ENCODE measurements at regions not wholly inside any gene's neighbourhood (a gene's known extent, or its start where the extent isn't known, plus 50 kb on each side); places are given as distances from the start of the nearest gene placed in this dataset.

GRCh38 chrY:15397556-15398280 is 873.4 kb downstream of the NLGN4Y start:
- FAIRE-seq (no peak), ATAC-seq (no peak), DNase-seq (ENCODE audit: low read depth in 1 of 2, low spot score in 1 of 2) (no peak)
- H3K4me2 ChIP-seq = no peak overlapping the region
- no peaks in the 10 kb centered on the region for H3K4me1 ChIP-seq
- H3K27ac ChIP-seq = no peak overlapping the region
- ChIA-PET CTCF (no interaction called here), POLR2A (no interaction called here)
- no peak overlapping the region for H3K4me3 ChIP-seq
- no CpG with 5 or more reads among the region's 1 CpG for WGBS (ENCODE audit: missing lambda C conversion rate)
- TF ChIP-seq USF2 (IDR thresholded peaks at IDR 0.05) (no peak), ATOH8 (CRISPR knock-in tag; IDR thresholded peaks at IDR 0.05; ENCODE audit: low read depth) (no peak), CHD4 (IDR thresholded peaks at IDR 0.05; ENCODE audit: borderline replicate concordance) (no peak), POLR2A (IDR thresholded peaks at IDR 0.05; ENCODE audit: low read length) (no peak), SMC3 (IDR thresholded peaks at IDR 0.05) (no peak), TFCP2L1 (CRISPR knock-in tag; IDR thresholded peaks at IDR 0.05) (no peak), E2F6 (IDR thresholded peaks at IDR 0.05; ENCODE audit: borderline replicate concordance, low read depth) (no peak), RCOR1 (IDR thresholded peaks at IDR 0.05; ENCODE audit: low read depth, low read length) (no peak), NPAS2 (CRISPR knock-in tag; IDR thresholded peaks at IDR 0.05; ENCODE audit: borderline replicate concordance) (no peak), ELK1 (IDR thresholded peaks at IDR 0.05; ENCODE audit: low read depth, low read length) (no peak), RNF2 (IDR thresholded peaks at IDR 0.05; ENCODE audit: borderline replicate concordance, low read depth) (no peak), BHLHE40 (IDR thresholded peaks at IDR 0.05; ENCODE audit: low read depth, low read length) (no peak), MYC (IDR thresholded peaks at IDR 0.05; ENCODE audit: borderline replicate concordance, low read length) (no peak), HEYL (CRISPR knock-in tag; IDR thresholded peaks at IDR 0.05) (no peak), BCL3 (IDR thresholded peaks at IDR 0.05) (no peak)
- no peaks in the 10 kb centered on the region for H3K9me3 ChIP-seq

- Histone ChIP-seq H3K4me3 (no peak overlapping the region), H3K9me3 (no peaks in the 10 kb centered on the region), H3K4me1 (no peaks in the 10 kb centered on the region), H3K27ac (no peak overlapping the region), H3K4me2 (no peak overlapping the region)
- DNase-seq (ENCODE audit: low read depth in 1 of 2, low spot score in 1 of 2) (no peak), FAIRE-seq (no peak), ATAC-seq (no peak)
- CTCF ChIA-PET = no interaction called here
- TF ChIP-seq ZNF302 (CRISPR knock-in tag; IDR thresholded peaks at IDR 0.05) = no peak
- no peak for TF ChIP-seq PBX3 (IDR thresholded peaks at IDR 0.05)
- no peak for TF ChIP-seq SREBF2 (IDR thresholded peaks at IDR 0.05)
- TF ChIP-seq FOXS1 (CRISPR knock-in tag; IDR thresholded peaks at IDR 0.05) = no peak
- no peak for TF ChIP-seq HES2 (IDR thresholded peaks at IDR 0.05)
- no peak for TF ChIP-seq RFX5 (IDR thresholded peaks at IDR 0.05)
- no peak for TF ChIP-seq E2F6 (IDR thresholded peaks at IDR 0.05; ENCODE audit: borderline replicate concordance, low read depth)
- TF ChIP-seq NFE2L2 (conservative IDR thresholded peaks at IDR 0.05; ENCODE audit: low read length) = no peak
- TF ChIP-seq TP53 (CRISPR knock-in tag; IDR thresholded peaks at IDR 0.05) = no peak
- POLR2A ChIA-PET = no interaction called here
- 96% methylated on average over 2 of the region's 2 CpGs for WGBS (ENCODE audit: missing lambda C conversion rate)
Observed at GRCh38 chrY:15402451-15402850, 878.1 kb downstream of the NLGN4Y start.

All from A549 (cell line).